Neural cell (in vitro differentiated cells): ENCODE measurements at regions not wholly inside any gene's neighbourhood (a gene's known extent, or its start where the extent isn't known, plus 50 kb on each side); places are given as distances from the start of the nearest gene placed in this dataset.

Source experiments
- H2AFZ ChIP-seq: fragments of 200-600, 300-800 bp; sonication (generic), shearing (Covaris generic); 2 replicates; pipeline ENCODE4 v1.6.0; 2014; ENCODE audit warnings: low read depth, mild to moderate bottlenecking, antibody characterized with exemption, low read length, moderate library complexity
- H3F3A ChIP-seq: fragments of 200-600 bp; shearing (Covaris generic); 2 replicates; pipeline ENCODE4 v1.6.1; 2016; ENCODE audit warnings: mild to moderate bottlenecking, moderate library complexity, mixed read lengths, antibody characterized with exemption, low read length; ENCODE audit not compliant: insufficient read depth, poor library complexity, severe bottlenecking
- H3K27ac ChIP-seq: fragments of 200-600, 300-800 bp; sonication (generic), shearing (Covaris generic); 2 replicates; pipeline ENCODE4 v1.5.1; 2014; ENCODE audit warnings: mild to moderate bottlenecking, low read length, moderate library complexity
- H3K27me3 ChIP-seq: fragments of 300-800, 200-600 bp; sonication (generic), shearing (Covaris generic); 2 replicates; pipeline ENCODE4 v1.6.0; 2014; ENCODE audit warnings: mild to moderate bottlenecking, low read depth, low read length, moderate library complexity; ENCODE audit not compliant: insufficient read depth
- H3K36me3 ChIP-seq: fragments of 300-800, 200-600 bp; sonication (generic), shearing (Covaris generic); 2 replicates; pipeline ENCODE4 v1.5.1; 2014; ENCODE audit warnings: mild to moderate bottlenecking, antibody characterized with exemption, low read length, moderate library complexity; ENCODE audit not compliant: insufficient read depth
- H3K4me2 ChIP-seq: fragments of 300-800, 200-600 bp; sonication (generic), shearing (Covaris generic); 2 replicates; pipeline ENCODE4 v1.6.0; 2014; ENCODE audit warnings: mild to moderate bottlenecking, low read length
- H3K4me3 ChIP-seq: fragments of 300-800, 200-600 bp; sonication (generic), shearing (Covaris generic); 2 replicates; pipeline ENCODE4 v1.5.1; 2014; ENCODE audit warnings: mild to moderate bottlenecking, low read length, moderate library complexity
- H3K79me2 ChIP-seq: fragments of 200-600 bp; shearing (Covaris generic); replicated peaks from 2 replicates; pipeline ENCODE4 v1.6.0; 2014; ENCODE audit warnings: mild to moderate bottlenecking, low read length, moderate library complexity; ENCODE audit not compliant: insufficient read depth
- H3K9ac ChIP-seq: fragments of 300-800, 200-600 bp; sonication (generic), shearing (Covaris generic); 2 replicates; pipeline ENCODE4 v1.6.1; 2016; ENCODE audit warnings: mild to moderate bottlenecking, low read length, mixed read lengths
- H3K9me2 ChIP-seq: fragments of 200-600 bp; shearing (Covaris generic); 2 replicates; pipeline ENCODE4 v1.6.1; 2016; ENCODE audit warnings: mild to moderate bottlenecking, low read length, mixed read lengths; ENCODE audit not compliant: insufficient read depth
- H3K9me3 ChIP-seq: fragments of 200-600, 300-800 bp; sonication (generic), shearing (Covaris generic); 2 replicates; pipeline ENCODE4 v1.6.1; 2016; ENCODE audit warnings: mild to moderate bottlenecking, mixed run types, low read length, moderate library complexity, mixed read lengths
- H4K20me1 ChIP-seq: fragments of 200-600 bp; shearing (Covaris generic); 2 replicates; pipeline ENCODE4 v1.6.1; 2016; ENCODE audit warnings: mild to moderate bottlenecking, mixed run types; ENCODE audit not compliant: insufficient read depth
- CTCF ChIP-seq: fragments of 450-650 bp; IDR thresholded peaks from 2 replicates; pipeline ENCODE4 v1.5.1; 2014; ENCODE audit warnings: antibody characterized with exemption, mild to moderate bottlenecking, moderate library complexity; ENCODE audit not compliant: poor library complexity, severe bottlenecking
- EP300 ChIP-seq: fragments of 450-650 bp; conservative IDR thresholded peaks from 2 replicates; pipeline ENCODE4 v1.6.1; 2014; ENCODE audit warnings: antibody characterized with exemption, mild to moderate bottlenecking, moderate library complexity; ENCODE audit not compliant: poor library complexity, severe bottlenecking
- EZH2 ChIP-seq: fragments of 200-600, 300-800 bp; shearing (Covaris generic), sonication (generic); IDR thresholded peaks from 2 replicates; pipeline ENCODE4 v1.6.1; 2014; ENCODE audit warnings: antibody characterized with exemption, low read length, borderline replicate concordance, mild to moderate bottlenecking; ENCODE audit not compliant: insufficient read depth, poor library complexity, severe bottlenecking
- MXI1 ChIP-seq: fragments of 450-650 bp; conservative IDR thresholded peaks from 2 replicates; pipeline ENCODE4 v1.6.1; 2014; ENCODE audit warnings: antibody characterized with exemption, mild to moderate bottlenecking; ENCODE audit not compliant: poor library complexity, severe bottlenecking
- POLR2AphosphoS5 ChIP-seq: IDR thresholded peaks from 2 replicates; pipeline ENCODE4 v1.6.1; 2012
- RAD21 ChIP-seq: fragments of 450-650 bp; conservative IDR thresholded peaks from 2 replicates; pipeline ENCODE4 v1.6.1; 2014; ENCODE audit warnings: antibody characterized with exemption, mild to moderate bottlenecking, moderate library complexity
- REST ChIP-seq: IDR thresholded peaks from 2 replicates; pipeline ENCODE4 v1.6.1; 2012; ENCODE audit warnings: borderline replicate concordance
- SMC3 ChIP-seq: fragments of 450-650 bp; conservative IDR thresholded peaks from 2 replicates; pipeline ENCODE4 v1.6.1; 2014; ENCODE audit warnings: antibody characterized with exemption, mild to moderate bottlenecking, moderate library complexity; ENCODE audit not compliant: poor library complexity
- TAF1 ChIP-seq: IDR thresholded peaks from 2 replicates; pipeline ENCODE4 v1.6.1; 2012; ENCODE audit warnings: low read depth

- H3K9me2 ChIP-seq: no peaks in the 10 kb centered on the region
- no peaks in the 10 kb centered on the region for H3K9me3 ChIP-seq
- no peak overlapping the region for H2AFZ ChIP-seq
- no peak overlapping the region for H3K27ac ChIP-seq
- H3K4me2 ChIP-seq: no peak overlapping the region
- no peaks in the 10 kb centered on the region for H4K20me1 ChIP-seq
- H3K79me2 ChIP-seq: no peaks in the 10 kb centered on the region
- no peaks in the 10 kb centered on the region for H3K36me3 ChIP-seq
- no peaks in the 10 kb centered on the region for H3F3A ChIP-seq
- no peak overlapping the region for H3K4me3 ChIP-seq
- H3K9ac ChIP-seq: no peak overlapping the region
- TF ChIP-seq RAD21: no peak
- no peak for TF ChIP-seq TAF1
- TF ChIP-seq EZH2: no peak
- TF ChIP-seq SMC3: no peak
- TF ChIP-seq CTCF: no peak
- TF ChIP-seq POLR2AphosphoS5: no peak
- no peak for TF ChIP-seq REST
- TF ChIP-seq EP300: no peak
- TF ChIP-seq MXI1: no peak
- no peaks in the 10 kb centered on the region for H3K27me3 ChIP-seq
Measured at GRCh38 chr15:72838311-72838731, 54.8 kb upstream of the ADPGK start.

- no peaks in the 10 kb centered on the region for H3K36me3 ChIP-seq
- H3K27me3 ChIP-seq: no peaks in the 10 kb centered on the region
- no peak overlapping the region for H3K4me2 ChIP-seq
- H2AFZ ChIP-seq: no peak overlapping the region
- H3K27ac ChIP-seq: no peak overlapping the region
- H3K9me2 ChIP-seq: no peaks in the 10 kb centered on the region
- no peaks in the 10 kb centered on the region for H3K79me2 ChIP-seq
- TF ChIP-seq EZH2 (no peak), SMC3 (no peak), EP300 (no peak), TAF1 (no peak), MXI1 (no peak), POLR2AphosphoS5 (no peak), CTCF (no peak)
- no peak overlapping the region for H3K9ac ChIP-seq
- no peaks in the 10 kb centered on the region for H3K9me3 ChIP-seq
- no peaks in the 10 kb centered on the region for H3F3A ChIP-seq
- no peaks in the 10 kb centered on the region for H4K20me1 ChIP-seq
- H3K4me3 ChIP-seq: no peak overlapping the region
Measured at GRCh38 chr15:72836676-72837330, 53.2 kb upstream of the ADPGK start.
